Common myeloid progenitor, CD34-positive (primary cell): ENCODE measurements at regions not wholly inside any gene's neighbourhood (a gene's known extent, or its start where the extent isn't known, plus 50 kb on each side); places are given as distances from the start of the nearest gene placed in this dataset.
A peak's percentile ranks its signal among the peaks of the same experiment; 100 is the strongest.

ENCODE experiments used
- CTCF ChIA-PET: fragments of 350-600 bp; sonication (Branson Sonifier 250); formaldehyde crosslinking; loops from one replicate; lab custom pipeline; 2021; ENCODE audit warnings: antibody characterized with exemption; lab: Charles Lee
- POLR2A ChIA-PET: fragments of 350-600 bp; sonication (Branson Sonifier 250); formaldehyde crosslinking; loops from one replicate; lab custom pipeline; 2021; ENCODE audit warnings: antibody characterized with exemption; lab: Charles Lee
- DNase-seq, 3 donors: peaks; one replicate each; pipeline versions ENCODE4 v3.0.0 to v3.0.0-alpha.2; 2013
- H3K27ac ChIP-seq, 2 experiments: 1 replicate in 1 of 2; 2 replicates in 1 of 2; pipeline ENCODE4 v1.7.0; 2013; ENCODE audit warnings: inconsistent platforms in 2 of 2, low read length in 2 of 2, mild to moderate bottlenecking in 2 of 2, low read depth in 1 of 2, moderate library complexity in 1 of 2; ENCODE audit not compliant: severe bottlenecking in 2 of 2, insufficient read depth in 1 of 2, poor library complexity in 1 of 2
- H3K27me3 ChIP-seq, 5 experiments: replicated peaks in 2 of 5; 1 replicate in 3 of 5; 2 replicates in 2 of 5; pipeline versions ENCODE4 v1.6.1 to v1.7.0; 2013; ENCODE audit warnings: low read length in 4 of 5, mild to moderate bottlenecking in 2 of 5, moderate library complexity in 2 of 5, inconsistent platforms in 1 of 5; ENCODE audit not compliant: insufficient read depth in 5 of 5, control insufficient read depth in 4 of 5
- H3K36me3 ChIP-seq, 4 experiments: 1 replicate in 2 of 4; 2 replicates in 2 of 4; pipeline versions ENCODE4 v1.6.1 to v1.7.0; 2013; ENCODE audit warnings: low read length in 3 of 4, control low read depth in 1 of 4, mild to moderate bottlenecking in 1 of 4; ENCODE audit not compliant: control insufficient read depth in 4 of 4, insufficient read depth in 4 of 4
- H3K4me1 ChIP-seq, 4 experiments: 1 replicate in 3 of 4; 2 replicates in 1 of 4; pipeline versions ENCODE4 v1.6.1 to v1.7.1; 2013; ENCODE audit warnings: low read length in 3 of 4, mild to moderate bottlenecking in 3 of 4, control low read depth in 1 of 4, inconsistent platforms in 1 of 4, moderate library complexity in 1 of 4; ENCODE audit not compliant: control insufficient read depth in 4 of 4, insufficient read depth in 4 of 4; ENCODE audit errors: control extremely low read depth in 1 of 4
- H3K4me3 ChIP-seq, 7 experiments: 1 replicate in 4 of 7; 2 replicates in 3 of 7; pipeline versions ENCODE4 v1.5.1 to v1.7.0; 2013; ENCODE audit warnings: mild to moderate bottlenecking in 7 of 7, low read length in 6 of 7, moderate library complexity in 6 of 7, inconsistent platforms in 2 of 7, low read depth in 2 of 7, control low read depth in 1 of 7; ENCODE audit not compliant: insufficient read depth in 4 of 7, control insufficient read depth in 1 of 7; ENCODE audit errors: extremely low read depth in 1 of 7
- H3K9me3 ChIP-seq, 5 experiments: 1 replicate in 4 of 5; 2 replicates in 1 of 5; pipeline versions ENCODE4 v1.6.1 to v1.7.1; 2013; ENCODE audit warnings: low read length in 4 of 5, mild to moderate bottlenecking in 2 of 5, inconsistent platforms in 1 of 5, low read depth in 1 of 5, moderate library complexity in 1 of 5; ENCODE audit not compliant: control insufficient read depth in 4 of 5, insufficient read depth in 2 of 5; ENCODE audit errors: control extremely low read depth in 1 of 5
- WGBS: methylation state at CpG from one replicate; pipeline ENCODE4 v1.1.5; 2013; ENCODE audit not compliant: insufficient coverage; 5-methylcytosine and 5-hydroxymethylcytosine counted together

- DNase-seq, result no peak
- Histone ChIP-seq H3K4me1 (peaks cover 0 to 42% (median 7%) of the 10 kb centered on the region in 4 experiments), H3K9me3 (no peaks in the 10 kb centered on the region), H3K4me3 (no peak overlapping the region), H3K27me3 (no peaks in the 10 kb centered on the region), H3K27ac (no peak overlapping the region), H3K36me3 (no peaks in the 10 kb centered on the region)
- ChIA-PET POLR2A (no interaction called here), CTCF (no interaction called here)
- WGBS, result 96% methylated on average over 10 of the region's 10 CpGs
These were observed 159.5 kb downstream of the LY86 start for GRCh38 chr6:6748001-6748400.

GRCh38 chr6:6749702-6750491 is 161.4 kb downstream of the LY86 start:
- ChIA-PET CTCF (interaction anchor here (1.1 to 1.5 kb wide), 5 partner anchors 9 to 151 kb away, joined by 3 to 6 read pairs (median 4); no protein-coding TSS in a partner anchor), POLR2A (interaction anchor here (0.6 kb wide), 1 partner anchor 358 kb away, joined by 3 read pairs; the partner anchor contains the start of gene RREB1)
- peaks cover 0 to 42% (median 7%) of the 10 kb centered on the region in 4 experiments for H3K4me1 ChIP-seq
- WGBS, result 82% methylated on average over 16 of the region's 19 CpGs
- H3K4me3 ChIP-seq, result no peak overlapping the region
- H3K27me3 ChIP-seq, result no peaks in the 10 kb centered on the region
- H3K27ac ChIP-seq, result no peak overlapping the region
- H3K9me3 ChIP-seq, result no peaks in the 10 kb centered on the region
- H3K36me3 ChIP-seq, result no peaks in the 10 kb centered on the region
- DNase-seq, result peak; percentile 31 to 77 (median 71)

DNA sequence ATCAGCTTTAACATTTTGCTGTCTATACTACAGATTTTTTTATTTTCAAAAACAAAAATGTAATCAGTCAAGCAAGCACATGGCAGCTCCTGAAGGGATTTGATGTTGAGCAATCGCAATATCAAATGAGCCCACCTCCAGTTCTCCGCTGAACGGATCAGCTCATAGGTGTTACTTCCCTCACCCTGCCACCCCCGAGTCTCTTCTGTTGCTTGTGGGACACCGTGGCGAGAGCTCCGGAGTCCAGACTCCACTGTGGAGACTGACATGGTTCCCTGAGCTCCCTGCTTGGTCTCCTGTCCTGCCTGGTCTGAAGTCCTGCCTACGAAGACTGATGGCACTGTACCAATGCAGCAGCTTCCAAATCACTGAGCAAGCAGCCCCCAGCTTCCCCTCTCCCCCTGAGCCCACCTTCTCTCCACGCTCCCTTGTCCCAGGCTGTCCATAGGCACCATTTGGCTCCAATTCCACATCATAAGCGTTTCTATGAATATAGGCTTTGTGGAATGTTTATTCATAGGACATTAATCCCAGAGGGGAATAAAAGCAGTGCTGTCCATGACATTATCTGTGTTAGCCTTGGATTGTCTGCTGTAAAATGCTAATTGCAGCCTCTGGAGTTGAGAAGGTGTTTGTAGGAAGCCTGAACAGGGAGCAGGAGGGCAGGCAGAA is 162.2 kb downstream of the LY86 start:
- 94% methylated on average over 9 of the region's 10 CpGs for WGBS
- ChIA-PET POLR2A (interaction anchor here (0.6 kb wide), 1 partner anchor 357 kb away, joined by 3 read pairs; the partner anchor contains the start of gene RREB1), CTCF (interaction anchor here (1.1 to 1.6 kb wide), 6 partner anchors 8 to 150 kb away, joined by 3 to 6 read pairs (median 4); no protein-coding TSS in a partner anchor)
- H3K4me1 ChIP-seq, result peaks cover 0 to 46% (median 7%) of the 10 kb centered on the region in 4 experiments
- DNase-seq, result no peak
- H3K9me3 ChIP-seq, result no peaks in the 10 kb centered on the region
- no peaks in the 10 kb centered on the region for H3K36me3 ChIP-seq
- no peak overlapping the region for H3K27ac ChIP-seq
- H3K4me3 ChIP-seq, result no peak overlapping the region
- H3K27me3 ChIP-seq, result no peaks in the 10 kb centered on the region

GRCh38 chr6:6751266-6751596 is 162.7 kb downstream of the LY86 start:
- WGBS, result 100% methylated on average over 2 of the region's 2 CpGs
- ChIA-PET POLR2A (no interaction called here), CTCF (interaction anchor here (1.1 to 1.6 kb wide), 5 partner anchors 11 to 149 kb away, joined by 3 to 4 read pairs (median 4); no protein-coding TSS in a partner anchor)
- Histone ChIP-seq H3K27me3 (no peaks in the 10 kb centered on the region), H3K27ac (no peak overlapping the region), H3K36me3 (no peaks in the 10 kb centered on the region), H3K9me3 (no peaks in the 10 kb centered on the region), H3K4me1 (peaks cover 0 to 50% (median 9%) of the 10 kb centered on the region in 4 experiments), H3K4me3 (no peak overlapping the region)
- DNase-seq, result no peak

GRCh38 chr6:6751619-6752023 is 163.1 kb downstream of the LY86 start:
- H3K36me3 ChIP-seq, result no peaks in the 10 kb centered on the region
- H3K4me3 ChIP-seq, result no peak overlapping the region
- no peaks in the 10 kb centered on the region for H3K9me3 ChIP-seq
- no peak overlapping the region for H3K27ac ChIP-seq
- H3K27me3 ChIP-seq, result no peaks in the 10 kb centered on the region
- ChIA-PET POLR2A (no interaction called here), CTCF (interaction anchor here (1.1 to 1.6 kb wide), 4 partner anchors 10 to 74 kb away, joined by 3 to 4 read pairs (median 4); no protein-coding TSS in a partner anchor)
- 96% methylated on average over 8 of the region's 8 CpGs for WGBS
- DNase-seq, result no peak
- peaks cover 0 to 50% (median 13%) of the 10 kb centered on the region in 4 experiments for H3K4me1 ChIP-seq

- Histone ChIP-seq H3K36me3 (no peaks in the 10 kb centered on the region), H3K27ac (no peak overlapping the region), H3K4me3 (no peak overlapping the region), H3K9me3 (no peaks in the 10 kb centered on the region), H3K4me1 (peaks cover 0 to 50% (median 18%) of the 10 kb centered on the region in 4 experiments), H3K27me3 (no peaks in the 10 kb centered on the region)
- DNase-seq, result no peak
- 92% methylated on average over 4 of the region's 4 CpGs for WGBS
- ChIA-PET CTCF (interaction anchor here (1.1 to 1.6 kb wide), 2 partner anchors 18 to 73 kb away, joined by 3 to 4 read pairs; no protein-coding TSS in a partner anchor), POLR2A (no interaction called here)
These were observed 163.6 kb downstream of the LY86 start for GRCh38 chr6:6752129-6752528.
